Heart left ventricle (tissue), 16 donors: ENCODE measurements at regions not wholly inside any gene's neighbourhood (a gene's known extent, or its start where the extent isn't known, plus 50 kb on each side); places are given as distances from the start of the nearest gene placed in this dataset.

Experiments
- ATAC-seq, 4 donors: fragments of 200-7000 bp; cut with Tn5 transposase; one replicate each; pipeline ENCODE4 v1.9.1; 2020 to 2022; ENCODE audit warnings: moderate library complexity in 4 of 4, mild to moderate bottlenecking in 3 of 4, moderate number of reproducible peaks in 1 of 4
- DNase-seq, 5 donors: peaks; one replicate each; pipeline ENCODE4 v3.0.0-alpha.2; 2020
- H3K27ac ChIP-seq, 12 donors: fragments of 200-600 bp; sonication (generic) in 4 of 12; one replicate each; pipeline versions ENCODE4 v1.5.0 to v1.8.0; 2016 to 2022; ENCODE audit warnings: mild to moderate bottlenecking in 2 of 12
- H3K27me3 ChIP-seq, 9 donors: fragments of 200-600 bp; sonication (generic) in 2 of 9; one replicate each; pipeline versions ENCODE4 v1.5.1 to v1.8.0; 2016 to 2022; ENCODE audit warnings: mild to moderate bottlenecking in 3 of 9
- H3K36me3 ChIP-seq, 9 donors: fragments of 200-600 bp; sonication (generic) in 2 of 9; one replicate each; pipeline versions ENCODE4 v1.5.0 to v1.8.0; 2018 to 2022; ENCODE audit warnings: mild to moderate bottlenecking in 2 of 9
- H3K4me1 ChIP-seq, 12 donors: fragments of 200-600 bp; sonication (generic) in 4 of 12; one replicate each; pipeline versions ENCODE4 v1.5.0 to v1.8.0; 2016 to 2022; ENCODE audit warnings: mild to moderate bottlenecking in 3 of 12
- H3K4me3 ChIP-seq, 12 donors: fragments of 200-600 bp; sonication (generic) in 4 of 12; one replicate each; pipeline versions ENCODE4 v1.5.0 to v1.8.0; 2017 to 2022; ENCODE audit warnings: mild to moderate bottlenecking in 9 of 12, moderate library complexity in 4 of 12
- H3K9me3 ChIP-seq, 12 donors: fragments of 200-600 bp; sonication (generic) in 4 of 12; one replicate each; pipeline versions ENCODE4 v1.5.0 to v1.8.0; 2016 to 2022; ENCODE audit warnings: mild to moderate bottlenecking in 1 of 12
- CTCF ChIP-seq, 12 donors: fragments of 200-600 bp; sonication (generic) in 4 of 12; IDR thresholded peaks; one replicate each; pipeline versions ENCODE4 v1.5.0 to v1.8.0; 2018 to 2022; ENCODE audit warnings: antibody characterized with exemption in 12 of 12, mild to moderate bottlenecking in 5 of 12
- POLR2A ChIP-seq, 2 donors: fragments of 450-650 bp; IDR thresholded peaks; one replicate each; pipeline ENCODE4 v1.6.1; 2017; ENCODE audit warnings: antibody characterized with exemption in 2 of 2, mild to moderate bottlenecking in 2 of 2, moderate library complexity in 2 of 2
- WGBS, 4 donors: extraction: QIAGEN DNeasy Blood & Tissue Kit in 2 of 4; methylation state at CpG; one replicate each; pipeline versions ENCODE4 v1.1.5 to v1.1.7; 2013 to 2018; 5-methylcytosine and 5-hydroxymethylcytosine counted together
- intact Hi-C, 10 donors: fragments of 100-400 bp; cut with DNase I; formaldehyde crosslinking; loops; one replicate each; pipeline versions ENCODE4 v1.11.1 to v1.14.2; 2022
- donor health status: ischemic (EF 13 %, LVEDD 7.1; RV severe dilation, severe dysfunction).
- donor health status: healthy with polysubstance abuse.
- donor health status: DM: no; HTN: yes; CAD: no.
- donor health status: DM: no; HTN: no; CAD: no.
- donor health status: ischemic (EF 25% LVEDD 6.9; RV normal size, moderate dysfunction).
- donor health status: ischemic (EF 25% LVEDD 5.7; RV mildly dilated, moderate dysfunction).
- donor health status: healthy.
- donor health status: DM: yes; HTN: yes; CAD: no.
- donor health status: ischemic (EF 35%, LVEDD 5.7; RV mildly dilated, moderate dysfunction).
- donor health status: nonischemic (EF 11% LVEDD 7.7; RV severe dilation, severe dysfunction).
- donor health status: DM: yes; HTN: yes; CAD: no.
- donor health status: PGD.
- donor health status: ischemic (EF 29% LVEDD 5.4; RV normal size, mild dysfunction).
- donor health status: nonischemic (EF 23%, LVEDD 6.1; RV moderate dilation, normal function).

DNA sequence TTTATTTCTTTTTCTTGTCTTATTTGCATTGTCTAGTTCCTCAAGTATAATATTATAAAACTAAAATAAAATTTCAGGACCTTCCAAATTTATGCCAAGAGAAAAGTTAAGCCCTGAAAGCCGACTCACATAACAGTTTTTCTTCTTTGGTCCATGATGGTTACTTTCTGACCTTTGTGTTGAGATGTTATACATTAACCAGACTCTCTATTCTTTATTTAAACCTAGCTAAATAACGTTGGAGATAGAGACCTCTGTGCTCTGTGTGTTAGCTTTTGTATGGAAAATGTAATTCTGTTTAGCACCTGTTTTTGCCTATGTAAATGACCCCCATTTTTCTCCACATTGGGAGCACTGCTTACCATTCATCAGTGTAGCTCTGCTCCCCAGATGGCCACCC is 352.4 kb downstream of the CD109 start:
- DNase-seq (no peak), ATAC-seq (no peak)
- Histone ChIP-seq H3K36me3 (no peaks in the 10 kb centered on the region), H3K27ac (no peak overlapping the region), H3K9me3 (peaks cover 0 to 7% (median 0%) of the 10 kb centered on the region in 12 donors), H3K4me3 (no peak overlapping the region), H3K4me1 (peaks cover 0 to 12% (median 0%) of the 10 kb centered on the region in 12 donors), H3K27me3 (no peaks in the 10 kb centered on the region)
- WGBS, 4 donors: 51 to 63% (median 52%) methylated on average over 2 of the region's 2 CpGs
- TF ChIP-seq POLR2A (IDR thresholded peaks at IDR 0.05): no peak
- no peak for TF ChIP-seq CTCF (IDR thresholded peaks at IDR 0.05)
- intact Hi-C loops: no loop called here

- DNase-seq (peak in 1 of 5 donors; percentile 16), ATAC-seq (peak; percentile 37 to 93 (median 74))
- 61 to 66% (median 63%) methylated on average over 3 of the region's 3 CpGs for WGBS, 4 donors
Measured at GRCh38 chr6:74044417-74045096, 348.6 kb downstream of the CD109 start.

GRCh38 chr6:74041420-74041819 is 345.4 kb downstream of the CD109 start:
- H3K27ac ChIP-seq: no peak overlapping the region

More at GRCh38 chr6:74044417-74045096, 348.6 kb downstream of the CD109 start:
- intact Hi-C loops: no loop called here
- H3K9me3 ChIP-seq: peaks cover 0 to 7% (median 0%) of the 10 kb centered on the region in 12 donors
- H3K27me3 ChIP-seq: no peaks in the 10 kb centered on the region
- TF ChIP-seq POLR2A (IDR thresholded peaks at IDR 0.05) (no peak), CTCF (IDR thresholded peaks at IDR 0.05) (no peak)
- no peak overlapping the region for H3K4me3 ChIP-seq
- H3K27ac ChIP-seq: peak overlapping the region in 5 of 12 donors; percentile 11 to 43 (median 37)
- no peaks in the 10 kb centered on the region for H3K36me3 ChIP-seq
- peaks cover 0 to 12% (median 0%) of the 10 kb centered on the region in 12 donors for H3K4me1 ChIP-seq

More at GRCh38 chr6:74041420-74041819, 345.4 kb downstream of the CD109 start:
- 46 to 73% (median 64%) methylated on average over 2 to 3 of the region's 3 CpGs for WGBS, 4 donors
- Histone ChIP-seq H3K9me3 (peaks cover 0 to 4% (median 0%) of the 10 kb centered on the region in 12 donors), H3K27me3 (no peaks in the 10 kb centered on the region), H3K36me3 (no peaks in the 10 kb centered on the region), H3K4me3 (no peak overlapping the region), H3K4me1 (peaks cover 0 to 12% (median 0%) of the 10 kb centered on the region in 12 donors)
- no peak for ATAC-seq
- TF ChIP-seq CTCF (IDR thresholded peaks at IDR 0.05): no peak
- TF ChIP-seq POLR2A (IDR thresholded peaks at IDR 0.05): no peak
- DNase-seq: no peak
- intact Hi-C loops: no loop called here
